ENCODE measurements at regions not wholly inside any gene's neighbourhood (a gene's known extent, or its start where the extent isn't known, plus 50 kb on each side); places are given as distances from the start of the nearest gene placed in this dataset.

DNA sequence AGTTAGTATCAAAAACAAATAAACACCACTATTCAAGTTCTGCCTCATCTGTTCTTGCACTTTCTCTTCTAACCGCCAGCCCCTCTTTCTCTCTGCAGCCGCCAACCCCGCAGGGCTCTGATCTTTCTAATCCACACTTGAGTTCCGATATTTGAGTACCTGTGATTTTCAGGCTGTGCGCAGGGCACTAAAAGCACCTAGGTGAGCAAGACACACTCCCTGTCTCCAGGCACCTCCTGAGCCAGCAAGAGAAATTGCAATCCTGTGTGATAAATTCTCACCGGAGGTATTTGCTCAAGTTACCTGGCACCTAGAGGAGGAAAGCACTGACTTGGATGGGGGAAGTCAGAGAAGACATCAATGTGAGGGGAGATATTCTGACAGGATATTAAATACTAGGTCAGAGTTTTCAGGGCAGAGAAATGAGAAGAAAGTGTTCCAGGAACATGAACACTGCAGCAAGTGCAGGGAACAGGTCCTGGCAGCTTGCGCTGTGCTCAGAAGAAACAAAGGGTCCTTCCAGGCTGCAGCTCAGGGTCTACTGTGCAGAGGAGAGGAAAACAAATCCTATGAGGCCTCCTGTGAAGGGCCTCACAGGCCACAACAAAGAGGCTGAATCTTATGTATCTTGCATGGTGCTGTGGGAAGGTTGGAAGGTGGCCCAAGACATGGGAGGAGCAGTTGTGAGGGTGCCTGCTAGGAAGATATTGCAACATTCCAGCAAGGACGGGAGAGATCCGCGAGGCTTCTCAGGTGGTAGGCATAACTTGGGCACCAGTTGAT, 568.7 kb upstream of the MGMT start:
- no peaks in the 10 kb centered on the region for H3K9me3 ChIP-seq (ENCODE audit: low read length)
- no peak overlapping the region for H2AFZ ChIP-seq (ENCODE audit: low read depth, low read length)
- no peaks in the 10 kb centered on the region for H3K79me2 ChIP-seq (replicated peaks; ENCODE audit: insufficient read depth, low read length)
- H3F3A ChIP-seq (ENCODE audit: insufficient read depth, low read length, poor library complexity, severe bottlenecking) = no peaks in the 10 kb centered on the region
- H3K4me2 ChIP-seq (ENCODE audit: low read length) = no peak overlapping the region
- H3K9me2 ChIP-seq (ENCODE audit: insufficient read depth, low read length) = no peaks in the 10 kb centered on the region
- H3K27me3 ChIP-seq (ENCODE audit: insufficient read depth, low read depth, low read length) = no peaks in the 10 kb centered on the region
- no peak overlapping the region for H3K9ac ChIP-seq (ENCODE audit: low read length)
- TF ChIP-seq MXI1 (conservative IDR thresholded peaks at IDR 0.05; ENCODE audit: poor library complexity, severe bottlenecking) (no peak), SMC3 (conservative IDR thresholded peaks at IDR 0.05; ENCODE audit: poor library complexity) (no peak), EZH2 (IDR thresholded peaks at IDR 0.05; ENCODE audit: borderline replicate concordance, insufficient read depth, low read length, poor library complexity, severe bottlenecking) (no peak), POLR2AphosphoS5 (IDR thresholded peaks at IDR 0.05) (no peak), TAF1 (IDR thresholded peaks at IDR 0.05; ENCODE audit: low read depth) (no peak), RAD21 (conservative IDR thresholded peaks at IDR 0.05) (no peak), EP300 (conservative IDR thresholded peaks at IDR 0.05; ENCODE audit: poor library complexity, severe bottlenecking) (no peak)
- TF ChIP-seq, protein P1, sequence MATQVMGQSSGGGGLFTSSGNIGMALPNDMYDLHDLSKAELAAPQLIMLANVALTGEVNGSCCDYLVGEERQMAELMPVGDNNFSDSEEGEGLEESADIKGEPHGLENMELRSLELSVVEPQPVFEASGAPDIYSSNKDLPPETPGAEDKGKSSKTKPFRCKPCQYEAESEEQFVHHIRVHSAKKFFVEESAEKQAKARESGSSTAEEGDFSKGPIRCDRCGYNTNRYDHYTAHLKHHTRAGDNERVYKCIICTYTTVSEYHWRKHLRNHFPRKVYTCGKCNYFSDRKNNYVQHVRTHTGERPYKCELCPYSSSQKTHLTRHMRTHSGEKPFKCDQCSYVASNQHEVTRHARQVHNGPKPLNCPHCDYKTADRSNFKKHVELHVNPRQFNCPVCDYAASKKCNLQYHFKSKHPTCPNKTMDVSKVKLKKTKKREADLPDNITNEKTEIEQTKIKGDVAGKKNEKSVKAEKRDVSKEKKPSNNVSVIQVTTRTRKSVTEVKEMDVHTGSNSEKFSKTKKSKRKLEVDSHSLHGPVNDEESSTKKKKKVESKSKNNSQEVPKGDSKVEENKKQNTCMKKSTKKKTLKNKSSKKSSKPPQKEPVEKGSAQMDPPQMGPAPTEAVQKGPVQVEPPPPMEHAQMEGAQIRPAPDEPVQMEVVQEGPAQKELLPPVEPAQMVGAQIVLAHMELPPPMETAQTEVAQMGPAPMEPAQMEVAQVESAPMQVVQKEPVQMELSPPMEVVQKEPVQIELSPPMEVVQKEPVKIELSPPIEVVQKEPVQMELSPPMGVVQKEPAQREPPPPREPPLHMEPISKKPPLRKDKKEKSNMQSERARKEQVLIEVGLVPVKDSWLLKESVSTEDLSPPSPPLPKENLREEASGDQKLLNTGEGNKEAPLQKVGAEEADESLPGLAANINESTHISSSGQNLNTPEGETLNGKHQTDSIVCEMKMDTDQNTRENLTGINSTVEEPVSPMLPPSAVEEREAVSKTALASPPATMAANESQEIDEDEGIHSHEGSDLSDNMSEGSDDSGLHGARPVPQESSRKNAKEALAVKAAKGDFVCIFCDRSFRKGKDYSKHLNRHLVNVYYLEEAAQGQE (IDR thresholded peaks at IDR 0.05; ENCODE audit: borderline replicate concordance) = no peak
- TF ChIP-seq, protein P2, sequence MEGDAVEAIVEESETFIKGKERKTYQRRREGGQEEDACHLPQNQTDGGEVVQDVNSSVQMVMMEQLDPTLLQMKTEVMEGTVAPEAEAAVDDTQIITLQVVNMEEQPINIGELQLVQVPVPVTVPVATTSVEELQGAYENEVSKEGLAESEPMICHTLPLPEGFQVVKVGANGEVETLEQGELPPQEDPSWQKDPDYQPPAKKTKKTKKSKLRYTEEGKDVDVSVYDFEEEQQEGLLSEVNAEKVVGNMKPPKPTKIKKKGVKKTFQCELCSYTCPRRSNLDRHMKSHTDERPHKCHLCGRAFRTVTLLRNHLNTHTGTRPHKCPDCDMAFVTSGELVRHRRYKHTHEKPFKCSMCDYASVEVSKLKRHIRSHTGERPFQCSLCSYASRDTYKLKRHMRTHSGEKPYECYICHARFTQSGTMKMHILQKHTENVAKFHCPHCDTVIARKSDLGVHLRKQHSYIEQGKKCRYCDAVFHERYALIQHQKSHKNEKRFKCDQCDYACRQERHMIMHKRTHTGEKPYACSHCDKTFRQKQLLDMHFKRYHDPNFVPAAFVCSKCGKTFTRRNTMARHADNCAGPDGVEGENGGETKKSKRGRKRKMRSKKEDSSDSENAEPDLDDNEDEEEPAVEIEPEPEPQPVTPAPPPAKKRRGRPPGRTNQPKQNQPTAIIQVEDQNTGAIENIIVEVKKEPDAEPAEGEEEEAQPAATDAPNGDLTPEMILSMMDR (IDR thresholded peaks at IDR 0.05; ENCODE audit: poor library complexity, severe bottlenecking) = no peak
- no peak overlapping the region for H3K27ac ChIP-seq (ENCODE audit: low read length)
- H4K20me1 ChIP-seq (ENCODE audit: insufficient read depth) = no peaks in the 10 kb centered on the region
- H3K36me3 ChIP-seq (ENCODE audit: insufficient read depth, low read length) = no peaks in the 10 kb centered on the region
- no peak overlapping the region for H3K4me3 ChIP-seq (ENCODE audit: low read length)

DNA sequence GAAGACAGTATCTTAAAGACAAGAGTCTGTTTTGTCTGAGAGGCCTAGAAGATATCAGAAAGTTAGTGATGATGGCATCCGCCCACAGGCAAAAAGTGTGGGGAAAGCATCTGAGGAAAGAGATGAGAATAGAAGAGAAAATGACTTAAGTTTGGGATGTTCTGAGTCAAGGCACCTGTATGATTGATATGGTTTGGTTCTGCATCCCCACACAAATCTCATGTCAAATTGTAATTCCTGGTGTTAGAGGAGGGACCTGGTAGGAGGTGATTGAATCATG, 568.2 kb upstream of the MGMT start:
- no peak overlapping the region for H3K4me3 ChIP-seq (ENCODE audit: low read length)
- no peaks in the 10 kb centered on the region for H3K27me3 ChIP-seq (ENCODE audit: insufficient read depth, low read depth, low read length)
- H3F3A ChIP-seq (ENCODE audit: insufficient read depth, low read length, poor library complexity, severe bottlenecking) = no peaks in the 10 kb centered on the region
- no peaks in the 10 kb centered on the region for H3K9me2 ChIP-seq (ENCODE audit: insufficient read depth, low read length)
- H4K20me1 ChIP-seq (ENCODE audit: insufficient read depth) = no peaks in the 10 kb centered on the region
- TF ChIP-seq EP300 (conservative IDR thresholded peaks at IDR 0.05; ENCODE audit: poor library complexity, severe bottlenecking) (no peak), MXI1 (conservative IDR thresholded peaks at IDR 0.05; ENCODE audit: poor library complexity, severe bottlenecking) (no peak), POLR2AphosphoS5 (IDR thresholded peaks at IDR 0.05) (no peak), SMC3 (conservative IDR thresholded peaks at IDR 0.05; ENCODE audit: poor library complexity) (no peak), EZH2 (IDR thresholded peaks at IDR 0.05; ENCODE audit: borderline replicate concordance, insufficient read depth, low read length, poor library complexity, severe bottlenecking) (no peak), TAF1 (IDR thresholded peaks at IDR 0.05; ENCODE audit: low read depth) (no peak), RAD21 (conservative IDR thresholded peaks at IDR 0.05) (no peak)
- TF ChIP-seq, protein P2 (IDR thresholded peaks at IDR 0.05; ENCODE audit: poor library complexity, severe bottlenecking) = no peak
- TF ChIP-seq, protein P1 (IDR thresholded peaks at IDR 0.05; ENCODE audit: borderline replicate concordance) = no peak
- H3K27ac ChIP-seq (ENCODE audit: low read length) = no peak overlapping the region
- no peaks in the 10 kb centered on the region for H3K79me2 ChIP-seq (replicated peaks; ENCODE audit: insufficient read depth, low read length)
- H3K36me3 ChIP-seq (ENCODE audit: insufficient read depth, low read length) = no peaks in the 10 kb centered on the region
- no peak overlapping the region for H3K9ac ChIP-seq (ENCODE audit: low read length)
- no peak overlapping the region for H2AFZ ChIP-seq (ENCODE audit: low read depth, low read length)
- no peak overlapping the region for H3K4me2 ChIP-seq (ENCODE audit: low read length)
- H3K9me3 ChIP-seq (ENCODE audit: low read length) = no peaks in the 10 kb centered on the region
